Activated T-cell treated with anti-CD3 and anti-CD28 coated beads, Interleukin-2, amount 50 U/mL, for 72 hours (primary cell): ENCODE measurements at regions not wholly inside any gene's neighbourhood (a gene's known extent, or its start where the extent isn't known, plus 50 kb on each side); places are given as distances from the start of the nearest gene placed in this dataset.
A peak's percentile ranks its signal among the peaks of the same experiment; 100 is the strongest.

ENCODE experiments used
- ATAC-seq, 2 donors: fragments of 150-1000 bp; cut with Tn5 transposase; replicated peaks in 1 of 2; 2 replicates each; pipeline ENCODE4 v1.10.0; 2021; ENCODE audit warnings: moderate library complexity in 2 of 2, mild to moderate bottlenecking in 1 of 2
- DNase-seq, 2 donors: peaks; one replicate each; pipeline ENCODE4 v3.0.0; 2021 to 2022; ENCODE audit warnings: mixed read lengths in 1 of 2
- H3K27ac Mint-ChIP-seq: one replicate; pipeline ENCODE4 v1.8.0; 2022; ENCODE audit warnings: mild to moderate bottlenecking, moderate library complexity, mixed read lengths
- H3K27me3 Mint-ChIP-seq: one replicate; pipeline ENCODE4 v1.8.0; 2022; ENCODE audit warnings: low read depth, mixed read lengths
- H3K36me3 Mint-ChIP-seq, 2 donors: one replicate each; pipeline ENCODE4 v1.8.0; 2022; ENCODE audit warnings: mixed read lengths in 2 of 2, mild to moderate bottlenecking in 1 of 2; ENCODE audit not compliant: insufficient read depth in 2 of 2
- H3K4me1 Mint-ChIP-seq: one replicate; pipeline ENCODE4 v1.8.0; 2022; ENCODE audit warnings: low read depth, mixed read lengths
- H3K4me3 Mint-ChIP-seq, 2 donors: one replicate each; pipeline ENCODE4 v1.8.0; 2022; ENCODE audit warnings: mild to moderate bottlenecking in 2 of 2, mixed read lengths in 2 of 2, moderate library complexity in 2 of 2
- H3K9me3 Mint-ChIP-seq, 2 donors: one replicate each; pipeline ENCODE4 v1.8.0; 2022; ENCODE audit warnings: mixed read lengths in 2 of 2

GRCh38 chr15:24733659-24734058 lies 58.1 kb downstream of the NPAP1 start:
- Mint-ChIP-seq H3K4me1 (no peaks in the 10 kb centered on the region), H3K9me3 (peaks cover 5 to 7% of the 10 kb centered on the region in 2 donors), H3K27me3 (no peaks in the 10 kb centered on the region), H3K4me3 (no peak overlapping the region), H3K27ac (no peak overlapping the region), H3K36me3 (peaks cover 0 to 1% of the 10 kb centered on the region in 2 donors)
- no peak for ATAC-seq
- DNase-seq, result no peak

GRCh38 chr15:24734396-24734795 lies 58.8 kb downstream of the NPAP1 start:
- Mint-ChIP-seq H3K4me1 (no peaks in the 10 kb centered on the region), H3K27me3 (no peaks in the 10 kb centered on the region), H3K27ac (no peak overlapping the region), H3K4me3 (no peak overlapping the region), H3K9me3 (peaks cover 5 to 7% of the 10 kb centered on the region in 2 donors), H3K36me3 (peaks cover 0 to 1% of the 10 kb centered on the region in 2 donors)
- DNase-seq (no peak), ATAC-seq (no peak)

- Mint-ChIP-seq H3K27ac (no peak overlapping the region), H3K27me3 (no peaks in the 10 kb centered on the region)
Observed at GRCh38 chr15:24745290-24745689, 69.7 kb downstream of the NPAP1 start.

GRCh38 chr15:24746094-24746493 lies 70.5 kb downstream of the NPAP1 start:
- no peaks in the 10 kb centered on the region for H3K4me1 Mint-ChIP-seq
- ATAC-seq, result no peak
- H3K4me3 Mint-ChIP-seq, result no peak overlapping the region
- peaks cover 1% of the 10 kb centered on the region in 2 donors for H3K36me3 Mint-ChIP-seq
- no peak overlapping the region for H3K27ac Mint-ChIP-seq
- peaks cover 2 to 8% of the 10 kb centered on the region in 2 donors for H3K9me3 Mint-ChIP-seq
- H3K27me3 Mint-ChIP-seq, result no peaks in the 10 kb centered on the region
- no peak for DNase-seq

More at GRCh38 chr15:24745290-24745689, 69.7 kb downstream of the NPAP1 start:
- ATAC-seq, result no peak
- Mint-ChIP-seq H3K36me3 (peaks cover 1% of the 10 kb centered on the region in 2 donors), H3K4me3 (no peak overlapping the region), H3K9me3 (peaks cover 2 to 8% of the 10 kb centered on the region in 2 donors), H3K4me1 (no peaks in the 10 kb centered on the region)
- DNase-seq, result no peak

GRCh38 chr15:24747376-24747775 lies 71.8 kb downstream of the NPAP1 start:
- no peak overlapping the region for H3K27ac Mint-ChIP-seq
- DNase-seq, result no peak
- H3K9me3 Mint-ChIP-seq, result peaks cover 0 to 2% of the 10 kb centered on the region in 2 donors
- ATAC-seq, result no peak
- no peaks in the 10 kb centered on the region for H3K4me1 Mint-ChIP-seq
- peaks cover 1% of the 10 kb centered on the region in 2 donors for H3K36me3 Mint-ChIP-seq
- no peaks in the 10 kb centered on the region for H3K27me3 Mint-ChIP-seq
- H3K4me3 Mint-ChIP-seq, result no peak overlapping the region

GRCh38 chr15:24748812-24749439 lies 73.4 kb downstream of the NPAP1 start:
- Mint-ChIP-seq H3K27me3 (no peaks in the 10 kb centered on the region), H3K36me3 (peaks cover 0 to 1% of the 10 kb centered on the region in 2 donors), H3K9me3 (peaks cover 0 to 2% of the 10 kb centered on the region in 2 donors), H3K27ac (no peak overlapping the region), H3K4me1 (no peaks in the 10 kb centered on the region), H3K4me3 (no peak overlapping the region)
- DNase-seq (no peak), ATAC-seq (no peak)

GRCh38 chr15:24752354-24752753 lies 76.8 kb downstream of the NPAP1 start:
- DNase-seq (no peak), ATAC-seq (no peak)
- no peak overlapping the region for H3K4me3 Mint-ChIP-seq
- no peaks in the 10 kb centered on the region for H3K27me3 Mint-ChIP-seq
- peaks cover 0 to 4% of the 10 kb centered on the region in 2 donors for H3K9me3 Mint-ChIP-seq
- no peaks in the 10 kb centered on the region for H3K4me1 Mint-ChIP-seq
- no peaks in the 10 kb centered on the region for H3K36me3 Mint-ChIP-seq
- H3K27ac Mint-ChIP-seq, result no peak overlapping the region

- ATAC-seq (no peak), DNase-seq (no peak)
- H3K4me1 Mint-ChIP-seq, result no peaks in the 10 kb centered on the region
- no peak overlapping the region for H3K4me3 Mint-ChIP-seq
- H3K9me3 Mint-ChIP-seq, result peaks cover 2 to 8% of the 10 kb centered on the region in 2 donors
- H3K36me3 Mint-ChIP-seq, result no peaks in the 10 kb centered on the region
- no peak overlapping the region for H3K27ac Mint-ChIP-seq
- H3K27me3 Mint-ChIP-seq, result no peaks in the 10 kb centered on the region
Observed at GRCh38 chr15:24756101-24756500, 80.5 kb downstream of the NPAP1 start.

- Mint-ChIP-seq H3K36me3 (peaks cover 0 to 2% of the 10 kb centered on the region in 2 donors), H3K27me3 (no peaks in the 10 kb centered on the region), H3K4me3 (no peak overlapping the region), H3K27ac (no peak overlapping the region), H3K4me1 (no peaks in the 10 kb centered on the region), H3K9me3 (peaks cover 4 to 16% of the 10 kb centered on the region in 2 donors)
- ATAC-seq, result no peak
- DNase-seq, result no peak
Observed at GRCh38 chr15:24760066-24760465, 84.5 kb downstream of the NPAP1 start.

GRCh38 chr15:24761704-24762302 lies 86.2 kb downstream of the NPAP1 start:
- H3K27me3 Mint-ChIP-seq, result no peaks in the 10 kb centered on the region
- DNase-seq, result no peak
- no peak overlapping the region for H3K4me3 Mint-ChIP-seq
- ATAC-seq, result no peak
- peaks cover 0 to 2% of the 10 kb centered on the region in 2 donors for H3K36me3 Mint-ChIP-seq
- no peaks in the 10 kb centered on the region for H3K4me1 Mint-ChIP-seq
- no peak overlapping the region for H3K27ac Mint-ChIP-seq
- H3K9me3 Mint-ChIP-seq, result peaks cover 4 to 13% of the 10 kb centered on the region in 2 donors

GRCh38 chr15:24763891-24764290 lies 88.3 kb downstream of the NPAP1 start:
- peaks cover 0 to 2% of the 10 kb centered on the region in 2 donors for H3K36me3 Mint-ChIP-seq
- ATAC-seq (no peak), DNase-seq (no peak)
- no peak overlapping the region for H3K4me3 Mint-ChIP-seq
- no peak overlapping the region for H3K27ac Mint-ChIP-seq
- no peaks in the 10 kb centered on the region for H3K27me3 Mint-ChIP-seq
- no peaks in the 10 kb centered on the region for H3K4me1 Mint-ChIP-seq
- peaks cover 6 to 11% of the 10 kb centered on the region in 2 donors for H3K9me3 Mint-ChIP-seq

GRCh38 chr15:24764375-24765171 lies 89.0 kb downstream of the NPAP1 start:
- Mint-ChIP-seq H3K4me1 (no peaks in the 10 kb centered on the region), H3K27ac (no peak overlapping the region), H3K27me3 (no peaks in the 10 kb centered on the region), H3K9me3 (peaks cover 4 to 11% of the 10 kb centered on the region in 2 donors), H3K36me3 (peaks cover 0 to 2% of the 10 kb centered on the region in 2 donors), H3K4me3 (no peak overlapping the region)
- ATAC-seq (no peak), DNase-seq (no peak)

GRCh38 chr15:24766511-24767133 lies 91.0 kb downstream of the NPAP1 start:
- H3K27me3 Mint-ChIP-seq, result no peaks in the 10 kb centered on the region
- ATAC-seq, result peak in 1 of 2 donors; percentile 73

More at GRCh38 chr15:24766511-24767133, 91.0 kb downstream of the NPAP1 start:
- Mint-ChIP-seq H3K27ac (no peak overlapping the region), H3K36me3 (peaks cover under 1 to 2% of the 10 kb centered on the region in 2 donors), H3K9me3 (peaks cover 4 to 10% of the 10 kb centered on the region in 2 donors), H3K4me3 (no peak overlapping the region), H3K4me1 (no peaks in the 10 kb centered on the region)
- no peak for DNase-seq
